Trophoblast cell (in vitro differentiated cells and primary cell): ENCODE measurements at regions not wholly inside any gene's neighbourhood (a gene's known extent, or its start where the extent isn't known, plus 50 kb on each side); places are given as distances from the start of the nearest gene placed in this dataset.

Experiments
- DNase-seq, 2 donors: peaks; one replicate each; pipeline ENCODE4 v3.0.0-alpha.2; 2016
- H2AFZ ChIP-seq: 2 replicates; pipeline ENCODE4 v1.6.1; 2013; ENCODE audit warnings: low read length, moderate library complexity, mild to moderate bottlenecking; ENCODE audit not compliant: insufficient read depth, poor library complexity
- H2AK5ac ChIP-seq: 2 replicates; pipeline ENCODE4 v1.6.1; 2013; ENCODE audit warnings: mild to moderate bottlenecking, low read length
- H2BK120ac ChIP-seq: 2 replicates; pipeline ENCODE4 v1.6.1; 2013; ENCODE audit warnings: low read length, mild to moderate bottlenecking, moderate library complexity; ENCODE audit not compliant: insufficient read depth, poor library complexity
- H2BK12ac ChIP-seq: 2 replicates; pipeline ENCODE4 v1.6.1; 2013; ENCODE audit warnings: mild to moderate bottlenecking, low read length, moderate library complexity
- H2BK5ac ChIP-seq: 2 replicates; pipeline ENCODE4 v1.6.1; 2013; ENCODE audit warnings: low read length, low read depth, moderate library complexity, mild to moderate bottlenecking; ENCODE audit not compliant: poor library complexity
- H3K14ac ChIP-seq: 2 replicates; pipeline ENCODE4 v1.6.1; 2013; ENCODE audit warnings: mild to moderate bottlenecking, low read length
- H3K18ac ChIP-seq: 2 replicates; pipeline ENCODE4 v1.6.1; 2013; ENCODE audit warnings: mild to moderate bottlenecking, low read length
- H3K23ac ChIP-seq: 2 replicates; pipeline ENCODE4 v1.6.1; 2013; ENCODE audit warnings: low read length
- H3K27ac ChIP-seq: 2 replicates; pipeline ENCODE4 v1.5.1; 2013; ENCODE audit warnings: low read depth, mild to moderate bottlenecking, inconsistent platforms, low read length, moderate library complexity
- H3K27me3 ChIP-seq: 2 replicates; pipeline ENCODE4 v1.6.1; 2013; ENCODE audit warnings: inconsistent platforms, mild to moderate bottlenecking, low read length, moderate library complexity; ENCODE audit not compliant: insufficient read depth
- H3K36me3 ChIP-seq, 2 experiments: 1 replicate in 1 of 2; 2 replicates in 1 of 2; pipeline ENCODE4 v1.6.1; 2013; ENCODE audit warnings: low read length in 2 of 2, mild to moderate bottlenecking in 2 of 2, moderate library complexity in 1 of 2; ENCODE audit not compliant: insufficient read depth in 2 of 2, control insufficient read depth in 1 of 2
- H3K4ac ChIP-seq: 2 replicates; pipeline ENCODE4 v1.6.1; 2013; ENCODE audit warnings: low read depth, mild to moderate bottlenecking, low read length, moderate library complexity
- H3K4me1 ChIP-seq, 2 experiments: 1 replicate in 1 of 2; 2 replicates in 1 of 2; pipeline ENCODE4 v1.6.1; 2013; ENCODE audit warnings: low read length in 2 of 2, mild to moderate bottlenecking in 2 of 2, moderate library complexity in 1 of 2; ENCODE audit not compliant: insufficient read depth in 2 of 2, control insufficient read depth in 1 of 2
- H3K4me2 ChIP-seq: 2 replicates; pipeline ENCODE4 v1.6.1; 2013; ENCODE audit warnings: inconsistent platforms, mild to moderate bottlenecking, low read length, moderate library complexity
- H3K4me3 ChIP-seq: 2 replicates; pipeline ENCODE4 v1.5.1; 2013; ENCODE audit warnings: mild to moderate bottlenecking, low read depth, low read length, inconsistent platforms
- H3K79me1 ChIP-seq: one replicate; pipeline ENCODE4 v1.6.1; 2013; ENCODE audit warnings: low read length
- H3K79me2 ChIP-seq: 2 replicates; pipeline ENCODE4 v1.6.1; 2013; ENCODE audit warnings: low read length, mild to moderate bottlenecking; ENCODE audit not compliant: control insufficient read depth, insufficient read depth, poor library complexity
- H3K9ac ChIP-seq: 2 replicates; pipeline ENCODE4 v1.6.1; 2013; ENCODE audit warnings: mild to moderate bottlenecking, low read length
- H3K9me3 ChIP-seq: 2 replicates; pipeline ENCODE4 v1.6.1; 2013; ENCODE audit warnings: low read depth, mild to moderate bottlenecking, control low read depth, inconsistent platforms, low read length; ENCODE audit not compliant: insufficient read depth
- H4K12ac ChIP-seq: 2 replicates; pipeline ENCODE4 v1.6.1; 2013; ENCODE audit warnings: low read depth, mild to moderate bottlenecking, low read length, moderate library complexity
- H4K8ac ChIP-seq: 2 replicates; pipeline ENCODE4 v1.6.1; 2013; ENCODE audit warnings: low read depth, mild to moderate bottlenecking, low read length, moderate library complexity
- H4K91ac ChIP-seq: one replicate; pipeline ENCODE4 v1.6.1; 2013; ENCODE audit warnings: low read depth, mild to moderate bottlenecking, low read length, moderate library complexity
- WGBS: extraction: QIAGEN DNeasy Blood & Tissue Kit; methylation state at CpG from one replicate; pipeline ENCODE4 v1.1.7; 2013; ENCODE audit warnings: missing lambda C conversion rate; ENCODE audit not compliant: insufficient read length, insufficient coverage; ENCODE audit errors: extremely low coverage; 5-methylcytosine and 5-hydroxymethylcytosine counted together

- Histone ChIP-seq H2BK12ac (no peak overlapping the region), H3K36me3 (no peaks in the 10 kb centered on the region), H2AK5ac (no peak overlapping the region), H3K18ac (no peak overlapping the region), H3K9me3 (peaks cover 2% of the 10 kb centered on the region), H3K4me1 (peaks cover 0 to 3% of the 10 kb centered on the region in 2 experiments), H3K14ac (no peak overlapping the region), H3K79me1 (no peaks in the 10 kb centered on the region), H4K91ac (peak overlapping the region; percentile 8), H3K27me3 (no peaks in the 10 kb centered on the region), H3K4ac (no peak overlapping the region), H4K8ac (no peak overlapping the region), H3K4me3 (no peak overlapping the region), H3K9ac (no peak overlapping the region), H2AFZ (no peak overlapping the region), H3K4me2 (no peak overlapping the region), H4K12ac (no peak overlapping the region), H3K23ac (no peak overlapping the region), H3K79me2 (no peaks in the 10 kb centered on the region), H2BK5ac (no peak overlapping the region), H3K27ac (no peak overlapping the region), H2BK120ac (no peak overlapping the region)
- WGBS = no CpG with 5 or more reads among the region's 11 CpGs
- peak; percentile 96 to 97 for DNase-seq
These were observed 156.2 kb downstream of the THBS2 start for GRCh38 chr6:169097381-169097959.

DNA sequence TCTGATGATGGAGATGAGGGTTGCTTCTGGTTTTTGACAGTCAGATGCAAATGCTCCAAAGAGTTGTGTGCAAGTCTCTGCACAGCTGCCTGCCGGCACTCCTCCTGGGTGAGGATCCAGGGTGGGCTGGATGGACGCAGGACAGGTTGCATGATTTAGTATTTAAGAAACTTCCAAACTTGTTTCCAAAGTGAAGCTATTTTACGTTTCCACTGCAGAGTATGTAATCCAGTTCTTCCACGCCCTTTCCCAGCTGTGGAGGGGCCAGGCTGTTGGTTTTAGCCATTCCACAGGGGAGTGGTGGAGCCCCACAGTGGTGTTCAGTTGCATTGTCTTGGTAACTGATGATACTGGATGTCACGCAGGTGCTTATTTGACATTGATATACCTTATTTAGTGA lies 157.3 kb downstream of the THBS2 start:
- Histone ChIP-seq H3K9me3 (peaks cover 2% of the 10 kb centered on the region), H3K4me3 (no peak overlapping the region), H4K8ac (no peak overlapping the region), H3K36me3 (no peaks in the 10 kb centered on the region), H3K79me2 (no peaks in the 10 kb centered on the region), H2AK5ac (no peak overlapping the region), H2BK5ac (no peak overlapping the region), H3K9ac (no peak overlapping the region), H2BK12ac (no peak overlapping the region), H4K91ac (no peak overlapping the region), H3K27ac (no peak overlapping the region), H3K4me2 (no peak overlapping the region), H3K4ac (no peak overlapping the region), H2AFZ (no peak overlapping the region), H3K79me1 (no peaks in the 10 kb centered on the region), H3K23ac (no peak overlapping the region), H3K14ac (no peak overlapping the region), H2BK120ac (no peak overlapping the region), H3K18ac (no peak overlapping the region), H4K12ac (no peak overlapping the region), H3K27me3 (no peaks in the 10 kb centered on the region), H3K4me1 (peaks cover 0 to 3% of the 10 kb centered on the region in 2 experiments)
- WGBS = no CpG with 5 or more reads among the region's 5 CpGs
- DNase-seq = peak in 1 of 2 donors; percentile 29

- H3K4ac ChIP-seq = no peak overlapping the region
- no CpG with 5 or more reads among the region's 12 CpGs for WGBS
- no peak overlapping the region for H2BK5ac ChIP-seq
- no peak overlapping the region for H3K9ac ChIP-seq
- no peak overlapping the region for H3K18ac ChIP-seq
- no peaks in the 10 kb centered on the region for H3K79me1 ChIP-seq
- no peaks in the 10 kb centered on the region for H3K79me2 ChIP-seq
- no peak overlapping the region for H2AFZ ChIP-seq
- H3K23ac ChIP-seq = no peak overlapping the region
- H3K4me2 ChIP-seq = no peak overlapping the region
- no peaks in the 10 kb centered on the region for H3K36me3 ChIP-seq
- H3K14ac ChIP-seq = no peak overlapping the region
- H3K4me1 ChIP-seq = peaks cover 0 to 3% of the 10 kb centered on the region in 2 experiments
- H2BK12ac ChIP-seq = no peak overlapping the region
- no peak for DNase-seq
- no peaks in the 10 kb centered on the region for H3K27me3 ChIP-seq
- no peak overlapping the region for H2BK120ac ChIP-seq
- no peak overlapping the region for H3K27ac ChIP-seq
- H4K12ac ChIP-seq = no peak overlapping the region
- H3K9me3 ChIP-seq = peaks cover 8% of the 10 kb centered on the region
- H4K8ac ChIP-seq = no peak overlapping the region
- no peak overlapping the region for H2AK5ac ChIP-seq
- no peak overlapping the region for H3K4me3 ChIP-seq
- H4K91ac ChIP-seq = no peak overlapping the region
These were observed 158.5 kb downstream of the THBS2 start for GRCh38 chr6:169095153-169095552.

- no peak for DNase-seq
- Histone ChIP-seq H3K9ac (no peak overlapping the region), H4K8ac (no peak overlapping the region), H3K27me3 (no peaks in the 10 kb centered on the region), H3K79me1 (no peaks in the 10 kb centered on the region), H2AFZ (no peak overlapping the region), H4K91ac (no peak overlapping the region), H3K79me2 (no peaks in the 10 kb centered on the region), H2AK5ac (no peak overlapping the region), H3K4me2 (no peak overlapping the region), H3K4me1 (peaks cover 0 to under 1% of the 10 kb centered on the region in 2 experiments), H2BK120ac (no peak overlapping the region), H3K9me3 (peaks cover 8% of the 10 kb centered on the region), H3K4me3 (no peak overlapping the region), H3K14ac (no peak overlapping the region), H3K36me3 (no peaks in the 10 kb centered on the region), H3K18ac (no peak overlapping the region), H3K23ac (no peak overlapping the region), H3K27ac (no peak overlapping the region), H4K12ac (no peak overlapping the region), H2BK5ac (no peak overlapping the region), H2BK12ac (no peak overlapping the region), H3K4ac (no peak overlapping the region)
- WGBS = no CpG with 5 or more reads among the region's 7 CpGs
These were observed 159.1 kb downstream of the THBS2 start for GRCh38 chr6:169094552-169094950.
